ENCODE measurements at regions not wholly inside any gene's neighbourhood (a gene's known extent, or its start where the extent isn't known, plus 50 kb on each side); places are given as distances from the start of the nearest gene placed in this dataset.

DNA sequence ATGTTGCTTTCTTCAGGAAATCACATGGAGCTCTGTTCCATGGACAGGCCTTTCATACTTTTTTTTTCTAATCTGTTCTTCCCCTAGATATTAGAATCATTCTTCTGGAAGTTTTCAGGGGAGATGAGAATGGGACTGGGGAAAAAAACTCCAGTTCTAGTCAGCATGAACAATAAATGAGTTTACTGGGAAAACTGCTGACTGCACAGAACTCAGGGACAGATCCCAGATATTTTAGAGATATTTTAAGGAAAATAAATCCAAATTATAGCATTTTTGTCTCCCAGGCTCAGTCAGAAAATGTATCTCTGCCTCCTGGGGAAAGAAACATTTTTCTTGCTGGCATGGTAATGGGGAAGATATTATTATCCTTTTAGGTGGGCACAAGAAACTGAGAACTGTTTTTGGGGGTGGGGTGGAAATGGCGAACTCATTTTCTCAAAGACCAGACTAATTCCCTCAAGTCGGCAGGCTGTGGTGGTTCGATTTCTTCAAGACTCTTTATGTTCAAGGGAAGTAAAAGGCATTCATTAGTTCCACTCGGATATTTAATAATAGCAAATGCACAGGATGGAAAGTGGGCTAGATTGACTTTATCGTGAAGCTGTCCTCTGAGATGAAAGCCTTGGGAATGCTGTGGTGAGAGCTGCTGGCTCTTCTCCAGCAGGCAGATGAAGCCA is 157.5 kb downstream of the ADRA2A start:
- TF ChIP-seq CTCF (conservative IDR thresholded peaks at IDR 0.05; ENCODE audit: low read length) (no peak), EZH2phosphoT487 (IDR thresholded peaks at IDR 0.05; ENCODE audit: borderline replicate concordance) (no peak)

Measured in Loucy (cell line).